ENCODE measurements at regions not wholly inside any gene's neighbourhood (a gene's known extent, or its start where the extent isn't known, plus 50 kb on each side); places are given as distances from the start of the nearest gene placed in this dataset.

DNA sequence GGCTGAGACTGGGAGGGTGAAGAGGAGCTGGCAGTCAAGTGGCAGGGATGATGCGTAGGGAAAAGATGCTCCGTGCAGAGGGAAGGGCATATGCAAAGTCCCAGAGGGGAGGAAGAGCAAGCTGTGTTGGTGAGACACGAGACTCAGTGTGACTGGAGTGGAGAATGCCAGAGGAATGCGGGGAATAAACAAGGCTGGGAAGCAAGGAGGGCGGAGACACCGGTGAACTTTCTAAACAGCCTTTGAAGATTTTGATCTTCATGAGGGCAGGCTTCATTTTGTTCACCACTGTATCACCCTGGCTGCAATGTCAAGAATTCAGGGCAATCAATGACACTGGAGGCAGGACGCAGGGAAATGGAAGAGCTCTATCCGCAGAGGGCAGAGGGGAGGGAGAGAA, 535.8 kb downstream of the FUT8 start:
- TF ChIP-seq POLR2A (IDR thresholded peaks at IDR 0.05; ENCODE audit: low read length) = no peak
- no peak for TF ChIP-seq GATA1 (IDR thresholded peaks at IDR 0.05; ENCODE audit: low read depth, low read length)

Measured in erythroblast (primary cell).